ENCODE measurements at regions not wholly inside any gene's neighbourhood (a gene's known extent, or its start where the extent isn't known, plus 50 kb on each side); places are given as distances from the start of the nearest gene placed in this dataset.

DNA sequence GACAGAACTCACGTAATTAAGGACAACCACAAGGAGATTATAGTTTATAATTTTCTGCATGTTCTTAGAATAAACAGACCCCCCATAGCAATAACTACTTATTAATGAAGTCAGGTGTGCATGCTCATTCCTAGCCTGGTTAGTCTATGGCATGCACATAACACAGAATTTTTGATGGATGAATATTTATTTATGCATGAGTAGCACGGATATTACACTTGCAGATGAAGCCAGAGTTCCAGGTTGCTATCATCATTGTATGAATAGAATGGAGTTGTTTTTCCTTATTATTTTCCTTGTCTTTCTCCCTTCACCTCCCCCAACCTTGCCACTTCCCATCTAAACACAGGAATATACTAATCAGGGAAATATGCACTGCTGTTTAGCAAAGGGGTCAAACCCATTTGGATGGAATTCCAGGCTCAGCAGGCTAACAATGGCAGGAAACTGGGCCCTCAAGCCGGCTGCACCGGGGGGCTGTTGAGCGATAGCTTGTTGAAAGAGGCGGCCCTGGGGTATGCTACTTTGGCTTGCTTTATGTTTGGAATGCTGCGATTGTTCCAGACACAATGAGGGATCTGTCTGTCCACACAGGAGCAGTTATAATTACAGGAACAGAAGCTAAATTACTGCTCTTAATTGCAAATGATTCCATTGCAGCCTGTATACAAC is 112.6 kb downstream of the TMEM170B start:
- H3K27ac ChIP-seq (replicated peaks) = peak overlapping the region; percentile 76

DNA sequence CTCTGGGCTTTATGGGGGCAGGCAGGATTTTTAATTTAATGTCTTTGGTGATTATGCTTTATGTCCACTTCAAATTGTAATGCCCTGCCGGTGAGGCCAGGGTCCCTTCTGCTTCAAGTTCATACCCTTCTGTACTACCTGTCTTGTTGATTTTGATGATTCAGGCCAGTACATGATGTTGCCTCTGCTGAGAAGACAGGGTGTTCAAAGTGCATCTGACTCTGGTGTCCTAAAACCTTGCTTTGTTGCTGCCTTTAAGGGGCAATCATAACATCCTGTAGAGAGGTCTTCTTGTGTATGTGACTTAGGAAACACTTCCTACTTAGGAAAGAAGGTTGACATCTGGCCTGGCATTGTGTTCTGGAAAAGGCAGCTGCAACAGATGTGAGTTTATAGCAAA is 113.2 kb downstream of the TMEM170B start:
- Histone ChIP-seq H3K27ac (replicated peaks) (peak overlapping the region; percentile 76), H3K9me3 (replicated peaks) (peaks cover 15% of the 10 kb centered on the region), H3K27me3 (ENCODE audit: low read depth) (no peaks in the 10 kb centered on the region), H3K4me1 (peaks cover 52% of the 10 kb centered on the region), H3K36me3 (no peaks in the 10 kb centered on the region), H3K4me3 (no peak overlapping the region)
- no peak for DNase-seq
- intact Hi-C loops (cut with micrococcal nuclease) = no loop called here
- TF ChIP-seq, protein P1, sequence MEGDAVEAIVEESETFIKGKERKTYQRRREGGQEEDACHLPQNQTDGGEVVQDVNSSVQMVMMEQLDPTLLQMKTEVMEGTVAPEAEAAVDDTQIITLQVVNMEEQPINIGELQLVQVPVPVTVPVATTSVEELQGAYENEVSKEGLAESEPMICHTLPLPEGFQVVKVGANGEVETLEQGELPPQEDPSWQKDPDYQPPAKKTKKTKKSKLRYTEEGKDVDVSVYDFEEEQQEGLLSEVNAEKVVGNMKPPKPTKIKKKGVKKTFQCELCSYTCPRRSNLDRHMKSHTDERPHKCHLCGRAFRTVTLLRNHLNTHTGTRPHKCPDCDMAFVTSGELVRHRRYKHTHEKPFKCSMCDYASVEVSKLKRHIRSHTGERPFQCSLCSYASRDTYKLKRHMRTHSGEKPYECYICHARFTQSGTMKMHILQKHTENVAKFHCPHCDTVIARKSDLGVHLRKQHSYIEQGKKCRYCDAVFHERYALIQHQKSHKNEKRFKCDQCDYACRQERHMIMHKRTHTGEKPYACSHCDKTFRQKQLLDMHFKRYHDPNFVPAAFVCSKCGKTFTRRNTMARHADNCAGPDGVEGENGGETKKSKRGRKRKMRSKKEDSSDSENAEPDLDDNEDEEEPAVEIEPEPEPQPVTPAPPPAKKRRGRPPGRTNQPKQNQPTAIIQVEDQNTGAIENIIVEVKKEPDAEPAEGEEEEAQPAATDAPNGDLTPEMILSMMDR (IDR thresholded peaks at IDR 0.05; ENCODE audit: borderline replicate concordance) = no peak

More for the DNA sequence above, 112.6 kb downstream of the TMEM170B start:
- Histone ChIP-seq H3K4me3 (no peak overlapping the region), H3K36me3 (no peaks in the 10 kb centered on the region), H3K4me1 (peaks cover 46% of the 10 kb centered on the region), H3K9me3 (replicated peaks) (peaks cover 15% of the 10 kb centered on the region), H3K27me3 (ENCODE audit: low read depth) (no peaks in the 10 kb centered on the region)
- intact Hi-C loops (cut with micrococcal nuclease) = no loop called here
- peak; percentile 39 for DNase-seq
- TF ChIP-seq, protein P1 (IDR thresholded peaks at IDR 0.05; ENCODE audit: borderline replicate concordance) = no peak

DNA sequence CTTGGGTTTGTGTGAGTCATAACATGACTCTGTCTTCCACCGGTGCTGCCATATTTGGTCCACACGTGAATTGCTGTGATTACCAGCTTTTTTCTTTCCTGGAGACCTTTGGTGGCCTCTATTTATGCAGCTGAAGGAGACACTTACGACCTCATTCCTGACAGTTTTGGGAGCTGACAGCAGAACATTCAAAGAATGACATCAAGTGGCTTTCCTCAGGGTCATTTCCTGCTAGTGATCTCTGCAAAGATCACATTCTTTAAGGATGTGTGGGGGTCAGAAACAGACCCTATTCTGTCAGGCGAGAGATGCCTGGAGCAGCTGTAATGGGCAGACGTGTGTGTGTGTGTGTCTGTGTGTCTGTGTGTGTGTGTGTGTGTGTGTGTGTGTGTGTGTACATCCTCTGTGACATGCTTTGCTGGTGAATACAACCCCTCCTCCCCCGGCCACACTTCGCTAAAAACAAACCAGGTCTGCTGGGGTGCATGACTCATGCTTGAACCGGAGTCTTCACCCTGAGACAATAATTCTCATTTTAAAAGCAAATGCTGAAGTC is 115.6 kb downstream of the TMEM170B start:
- Histone ChIP-seq H3K9me3 (replicated peaks) (peaks cover 10% of the 10 kb centered on the region), H3K4me3 (no peak overlapping the region), H3K27me3 (ENCODE audit: low read depth) (no peaks in the 10 kb centered on the region), H3K4me1 (peaks cover 58% of the 10 kb centered on the region), H3K36me3 (no peaks in the 10 kb centered on the region), H3K27ac (replicated peaks) (peak overlapping the region; percentile 19)
- intact Hi-C loops (cut with micrococcal nuclease) = no loop called here
- no peak for DNase-seq
- TF ChIP-seq, protein P1 (IDR thresholded peaks at IDR 0.05; ENCODE audit: borderline replicate concordance) = no peak

DNA sequence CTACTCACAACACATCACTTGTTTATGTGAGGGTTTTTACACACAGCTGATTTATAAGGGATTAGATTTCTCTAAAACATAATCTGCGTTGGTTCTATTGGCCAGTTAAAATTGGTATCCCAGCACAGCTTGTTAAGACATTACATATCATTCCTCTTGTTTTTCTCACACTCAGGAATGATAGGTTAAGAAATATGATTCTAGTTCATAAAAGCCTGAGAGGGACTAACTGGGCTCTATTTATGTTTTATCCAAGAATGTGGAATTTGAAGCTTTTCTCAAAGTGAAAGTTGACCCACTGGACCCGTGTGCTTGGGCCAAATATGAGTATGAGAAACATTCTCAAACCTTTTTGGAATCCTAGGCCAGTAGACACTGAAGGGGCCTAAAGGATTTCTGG is 117.3 kb downstream of the TMEM170B start:
- intact Hi-C loops (cut with micrococcal nuclease) = loop anchor here (5.0 kb wide), 1 partner anchor 952 kb away; no protein-coding TSS in a partner anchor
- Histone ChIP-seq H3K27ac (replicated peaks) (no peak overlapping the region), H3K27me3 (ENCODE audit: low read depth) (no peaks in the 10 kb centered on the region), H3K36me3 (no peaks in the 10 kb centered on the region), H3K4me1 (peaks cover 52% of the 10 kb centered on the region), H3K9me3 (replicated peaks) (no peaks in the 10 kb centered on the region), H3K4me3 (no peak overlapping the region)
- DNase-seq = no peak
- TF ChIP-seq, protein P1 (IDR thresholded peaks at IDR 0.05; ENCODE audit: borderline replicate concordance) = no peak

DNA sequence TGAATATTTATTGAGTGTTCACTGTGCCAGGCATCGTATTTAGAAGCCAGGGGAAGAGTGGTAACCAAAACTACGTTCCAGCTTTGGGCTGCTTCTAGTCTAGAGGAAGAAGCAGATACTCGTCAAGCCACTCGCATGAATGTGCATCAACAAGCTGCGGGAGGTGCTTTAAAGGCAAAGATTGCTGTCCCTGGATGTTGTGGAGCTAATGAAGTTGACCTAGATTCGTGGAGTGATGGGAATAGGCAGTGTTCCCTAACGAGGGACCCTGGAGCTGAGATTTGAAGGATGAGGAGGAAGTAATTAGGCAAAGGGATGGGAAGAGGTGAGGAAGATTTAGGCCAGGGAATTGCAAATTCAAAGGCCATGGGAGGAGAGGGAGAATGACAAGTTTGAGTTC is 118.9 kb downstream of the TMEM170B start:
- no peak for DNase-seq
- Histone ChIP-seq H3K4me3 (no peak overlapping the region), H3K9me3 (replicated peaks) (no peaks in the 10 kb centered on the region), H3K36me3 (no peaks in the 10 kb centered on the region), H3K27ac (replicated peaks) (no peak overlapping the region), H3K4me1 (peaks cover 41% of the 10 kb centered on the region), H3K27me3 (ENCODE audit: low read depth) (no peaks in the 10 kb centered on the region)
- TF ChIP-seq, protein P1 (IDR thresholded peaks at IDR 0.05; ENCODE audit: borderline replicate concordance) = no peak
- intact Hi-C loops (cut with micrococcal nuclease) = loop anchor here (5.0 kb wide), 1 partner anchor 951 kb away; no protein-coding TSS in a partner anchor

Measured in left ventricle myocardium inferior (tissue), 1 donor.